SK-N-SH treated with all-trans-retinoic acid at 6 μM for 48 hours (cell line): ENCODE measurements at regions not wholly inside any gene's neighbourhood (a gene's known extent, or its start where the extent isn't known, plus 50 kb on each side); places are given as distances from the start of the nearest gene placed in this dataset.

Experiments
- ESRRG ChIP-seq: fragments of 250-450 bp; sonication (Bioruptor Pico); IDR thresholded peaks from 2 replicates; pipeline ENCODE4 v1.6.1; 2021; ENCODE audit warnings: mild to moderate bottlenecking
- GLIS3 ChIP-seq: fragments of 250-450 bp; sonication (Bioruptor Pico); IDR thresholded peaks from 2 replicates; pipeline ENCODE4 v1.5.0; 2020; ENCODE audit warnings: mild to moderate bottlenecking, moderate library complexity
- RARB ChIP-seq: fragments of 250-450 bp; sonication (Bioruptor Pico); IDR thresholded peaks from 2 replicates; pipeline ENCODE4 v1.8.0; 2021; ENCODE audit warnings: mild to moderate bottlenecking, moderate library complexity
- TSHZ2 ChIP-seq: fragments of 250-450 bp; sonication (Bioruptor Pico); IDR thresholded peaks from 2 replicates; pipeline ENCODE4 v1.5.0; 2020; ENCODE audit warnings: mild to moderate bottlenecking, moderate library complexity
- ZFP30 ChIP-seq: fragments of 450-650 bp; formaldehyde crosslinking; IDR thresholded peaks from 2 replicates; pipeline ENCODE4 v1.5.0; 2022; ENCODE audit warnings: mild to moderate bottlenecking, moderate library complexity
- ZNF70 ChIP-seq: fragments of 450-650 bp; formaldehyde crosslinking; IDR thresholded peaks from 2 replicates; pipeline ENCODE4 v1.5.0; 2020; ENCODE audit warnings: mild to moderate bottlenecking, moderate library complexity

GRCh38 chr3:182385356-182385755, 407.9 kb upstream of the ATP11B start:
- no peak for TF ChIP-seq ESRRG (CRISPR knock-in tag)
- no peak for TF ChIP-seq ZFP30 (CRISPR knock-in tag)
- TF ChIP-seq TSHZ2 (CRISPR knock-in tag): no peak
- TF ChIP-seq RARB: no peak
- no peak for TF ChIP-seq GLIS3 (CRISPR knock-in tag)
- TF ChIP-seq ZNF70 (CRISPR knock-in tag): no peak
